GM18867 (cell line): ENCODE measurements at regions not wholly inside any gene's neighbourhood (a gene's known extent, or its start where the extent isn't known, plus 50 kb on each side); places are given as distances from the start of the nearest gene placed in this dataset.

ENCODE experiments used
- ATAC-seq: cut with Tn5 transposase; IDR thresholded peaks from one replicate; pipeline ENCODE4 v1.9.1; 2021; ENCODE audit warnings: mild to moderate bottlenecking, moderate library complexity; ENCODE audit not compliant: unreplicated experiment

GRCh38 chr7:41475801-41476459 is 227.0 kb downstream of the INHBA start:
- no peak for ATAC-seq

DNA sequence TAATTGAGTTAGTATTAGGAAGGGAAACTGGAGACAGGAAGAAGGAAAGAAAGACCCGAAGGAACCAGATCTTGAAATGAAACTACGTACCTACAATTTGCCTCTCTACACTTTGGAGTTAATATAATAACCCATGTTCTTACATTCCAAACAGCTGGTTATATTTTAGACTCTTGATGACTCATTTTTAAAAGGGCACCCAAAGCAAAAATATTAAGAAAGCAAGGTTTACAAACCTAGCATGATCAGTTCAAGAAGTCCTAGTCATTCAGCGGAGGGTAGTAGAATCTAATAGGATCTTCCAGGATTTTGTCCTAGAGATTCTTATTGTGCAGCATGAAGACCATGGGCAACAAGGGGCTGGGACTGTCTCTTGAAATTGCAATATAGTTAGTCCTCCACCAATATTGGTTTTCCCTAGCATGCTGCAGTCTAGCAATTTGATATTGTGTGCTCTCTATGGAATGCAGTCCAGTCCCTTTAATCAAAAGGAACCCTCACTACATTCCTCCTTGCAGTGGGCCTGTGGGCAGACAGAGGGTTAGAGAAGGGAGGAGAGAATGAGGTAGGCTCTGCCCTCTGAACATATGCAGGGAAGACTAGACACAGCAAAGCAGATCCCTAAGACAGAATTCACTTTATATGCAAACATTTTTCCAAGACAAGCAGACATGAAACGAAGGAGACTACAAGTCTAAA is 230.3 kb downstream of the INHBA start:
- ATAC-seq = no peak

DNA sequence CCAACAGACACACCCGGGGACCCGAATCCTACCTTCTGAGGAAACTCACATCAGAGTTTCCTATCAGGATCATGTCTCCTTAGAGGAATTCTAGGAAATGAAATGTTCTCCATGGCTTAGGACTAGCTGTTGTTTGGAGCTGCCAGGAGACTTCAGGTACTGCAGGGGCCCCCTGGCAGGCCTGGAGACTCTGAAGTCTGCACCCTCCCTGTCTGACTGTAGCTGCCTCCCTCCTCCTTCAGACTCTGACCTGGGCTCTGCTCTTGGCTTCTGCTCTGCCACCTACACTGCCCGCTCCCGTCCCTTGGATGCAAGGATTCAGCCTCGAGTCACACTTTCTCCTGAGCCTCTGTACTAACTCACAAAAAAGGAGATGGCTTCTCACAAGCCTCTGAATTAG is 232.8 kb downstream of the INHBA start:
- no peak for ATAC-seq

DNA sequence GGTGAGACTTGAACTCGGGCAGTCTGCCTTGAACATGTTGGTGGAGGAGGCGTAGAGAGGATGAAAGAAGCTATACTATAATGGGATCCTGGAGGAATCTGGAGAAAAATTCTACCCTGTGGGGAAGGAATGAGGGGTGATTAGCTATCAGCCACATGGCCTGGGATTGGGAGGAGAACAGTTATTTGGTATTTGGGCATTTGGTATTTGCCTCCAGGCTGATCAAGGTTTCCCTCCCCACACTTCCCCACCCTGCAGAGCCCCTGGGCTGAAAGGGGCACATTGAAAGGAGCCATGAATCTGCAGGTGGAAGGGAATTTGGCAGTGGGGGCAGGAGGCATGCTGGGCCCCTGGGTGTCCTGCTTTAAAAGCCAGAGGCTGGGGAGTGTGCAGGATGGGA is 235.3 kb downstream of the INHBA start:
- no peak for ATAC-seq

GRCh38 chr7:41466760-41467384 is 236.0 kb downstream of the INHBA start:
- ATAC-seq = no peak

GRCh38 chr7:41465571-41465970 is 237.3 kb downstream of the INHBA start:
- no peak for ATAC-seq

- ATAC-seq = no peak
These were observed 239.0 kb downstream of the INHBA start for GRCh38 chr7:41463770-41464470.

DNA sequence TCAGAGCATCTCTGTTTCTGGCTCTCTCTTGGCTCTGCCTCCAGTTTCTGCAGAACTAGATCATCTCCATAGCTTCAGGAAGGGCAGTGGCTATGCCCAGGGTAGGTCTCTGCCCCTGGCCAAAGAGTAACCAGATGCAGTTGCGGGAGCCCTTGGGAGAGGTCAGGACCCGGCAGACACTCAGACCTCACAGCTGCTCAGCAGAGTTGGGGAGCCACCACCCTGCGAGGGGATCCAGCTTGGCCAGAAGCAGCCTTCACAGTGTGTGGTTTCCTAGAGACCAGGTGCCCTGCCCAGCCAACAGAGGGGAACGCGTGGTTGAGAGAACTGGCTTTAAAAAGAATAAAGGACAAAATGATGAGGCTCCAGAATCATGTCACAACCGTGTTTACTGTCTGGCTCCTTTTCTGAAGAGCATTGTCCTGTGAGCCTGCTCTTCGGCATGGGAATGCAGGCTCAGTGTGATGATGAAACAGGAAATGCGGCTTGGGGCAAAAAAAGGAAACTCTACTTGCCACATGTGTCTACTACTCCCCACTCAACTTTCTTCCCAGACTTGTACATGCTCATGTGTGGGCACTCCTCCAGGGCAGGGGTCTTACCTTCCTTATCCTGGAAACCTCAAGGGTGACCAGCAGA is 243.1 kb downstream of the INHBA start:
- no peak for ATAC-seq

- ATAC-seq = no peak
These were observed 243.7 kb downstream of the INHBA start for GRCh38 chr7:41459183-41459582.

DNA sequence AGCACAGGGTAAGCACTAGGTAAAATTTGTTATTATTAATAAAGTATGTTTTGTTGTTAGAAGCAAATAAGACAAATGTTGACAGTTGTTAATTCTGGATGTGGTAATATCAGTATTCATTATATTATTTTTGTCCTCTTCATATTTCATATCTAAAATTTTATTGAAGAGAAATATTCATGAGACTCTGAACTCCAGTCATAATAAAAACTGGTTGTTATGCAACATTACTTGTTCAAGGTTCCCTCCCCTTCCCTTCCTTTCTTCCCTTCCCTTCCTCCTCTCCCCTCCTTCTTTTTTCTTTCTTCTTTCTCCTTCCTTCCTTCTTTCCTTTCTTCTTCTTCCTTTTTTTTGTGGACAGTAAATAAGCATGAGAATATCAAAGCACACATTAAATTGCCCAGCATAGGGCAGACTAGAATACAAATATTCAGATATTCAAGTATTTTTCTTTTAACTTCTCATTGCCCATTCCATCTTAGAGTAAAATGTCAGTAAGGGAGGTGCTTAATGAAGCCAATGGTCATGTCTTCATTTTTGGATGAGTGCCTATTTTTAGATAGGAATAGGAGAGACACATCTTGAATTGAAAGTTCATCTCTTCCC is 245.0 kb downstream of the INHBA start:
- ATAC-seq = no peak

- no peak for ATAC-seq
These were observed 251.1 kb downstream of the INHBA start for GRCh38 chr7:41451826-41452225.

- ATAC-seq = no peak
These were observed 253.2 kb downstream of the INHBA start for GRCh38 chr7:41449694-41450093.

DNA sequence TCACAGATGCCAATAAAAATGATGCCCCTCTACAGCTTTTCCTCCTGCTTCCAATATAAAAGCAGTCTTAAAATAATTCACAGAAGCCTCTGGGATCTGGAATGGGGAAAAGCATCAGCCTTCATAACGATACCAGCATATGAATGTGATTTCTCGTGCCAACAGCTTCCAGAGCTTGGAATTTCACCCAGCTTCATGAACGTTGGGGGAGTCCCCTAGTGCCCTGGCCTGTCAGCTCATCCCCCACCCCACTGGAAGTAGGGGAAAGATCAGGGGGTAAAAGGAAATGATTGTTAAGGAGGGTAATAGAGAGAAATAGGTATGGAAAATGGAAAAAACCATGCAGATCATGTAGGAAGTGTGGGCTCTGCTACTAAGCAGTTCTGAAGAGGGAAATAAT is 253.6 kb downstream of the INHBA start:
- no peak for ATAC-seq

- ATAC-seq = no peak
These were observed 254.8 kb downstream of the INHBA start for GRCh38 chr7:41448104-41448503.

GRCh38 chr7:41447450-41448042 is 255.3 kb downstream of the INHBA start:
- no peak for ATAC-seq

- no peak for ATAC-seq
These were observed 256.1 kb downstream of the INHBA start for GRCh38 chr7:41446606-41447449.

DNA sequence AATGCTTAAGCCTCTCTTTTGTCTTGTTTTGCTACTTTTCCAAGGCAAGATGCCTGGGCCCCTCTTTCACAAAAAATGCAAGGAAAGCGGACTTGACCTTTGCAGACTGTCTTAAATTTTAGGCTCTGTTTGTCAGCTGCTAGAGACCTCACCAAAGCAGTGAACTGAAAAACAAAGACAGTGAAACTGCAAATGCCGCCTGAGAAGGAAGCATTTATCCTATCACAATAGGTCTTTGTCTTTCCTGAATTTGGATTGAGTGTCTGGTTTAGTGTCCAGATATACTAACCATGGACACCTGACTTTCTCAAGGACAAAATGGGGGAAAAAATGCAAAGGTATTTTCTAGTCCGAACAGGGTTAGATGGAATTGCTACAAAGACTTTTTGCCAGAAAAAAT is 256.9 kb downstream of the INHBA start:
- ATAC-seq = no peak

GRCh38 chr7:41445432-41445831 is 257.5 kb downstream of the INHBA start:
- no peak for ATAC-seq

DNA sequence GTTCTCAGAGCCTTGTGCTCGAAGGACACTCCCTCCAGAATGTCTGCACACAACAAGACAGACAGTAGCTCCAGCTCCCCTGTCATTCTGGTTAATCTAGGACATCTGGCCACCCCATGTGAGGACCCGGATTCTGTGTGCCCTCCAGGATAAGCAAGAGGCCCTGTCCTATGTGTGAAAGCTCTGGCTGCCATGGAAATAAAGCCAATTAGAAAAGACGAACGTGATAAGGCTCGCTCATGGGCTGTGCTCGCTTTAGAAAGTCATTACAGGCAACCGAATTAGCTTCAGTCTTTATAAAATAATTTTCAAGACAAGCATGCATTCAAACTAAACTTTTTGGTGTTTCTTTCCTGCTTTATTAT is 263.4 kb downstream of the INHBA start:
- no peak for ATAC-seq
